Choroid plexus epithelial cell (primary cell): ENCODE measurements at regions not wholly inside any gene's neighbourhood (a gene's known extent, or its start where the extent isn't known, plus 50 kb on each side); places are given as distances from the start of the nearest gene placed in this dataset.

ENCODE experiments used
- DNase-seq: peaks from one replicate; pipeline ENCODE4 v3.0.0-alpha.2; 2010; ENCODE audit warnings: low read depth
- H3K4me3 ChIP-seq: 2 replicates; pipeline ENCODE4 v1.5.1; 2011; ENCODE audit warnings: low read depth, mild to moderate bottlenecking, control low read depth, low read length, moderate library complexity
- TF ChIP-seq, protein P1 (sequence below): conservative IDR thresholded peaks from 2 replicates; pipeline ENCODE4 v1.5.1; 2011; ENCODE audit warnings: low read depth, mild to moderate bottlenecking, control low read depth, inconsistent platforms, low read length, moderate library complexity

GRCh38 chr6:135753196-135753595 lies 98.3 kb upstream of the PDE7B start:
- H3K4me3 ChIP-seq = no peak overlapping the region
- no peak for DNase-seq
- TF ChIP-seq, protein P1, sequence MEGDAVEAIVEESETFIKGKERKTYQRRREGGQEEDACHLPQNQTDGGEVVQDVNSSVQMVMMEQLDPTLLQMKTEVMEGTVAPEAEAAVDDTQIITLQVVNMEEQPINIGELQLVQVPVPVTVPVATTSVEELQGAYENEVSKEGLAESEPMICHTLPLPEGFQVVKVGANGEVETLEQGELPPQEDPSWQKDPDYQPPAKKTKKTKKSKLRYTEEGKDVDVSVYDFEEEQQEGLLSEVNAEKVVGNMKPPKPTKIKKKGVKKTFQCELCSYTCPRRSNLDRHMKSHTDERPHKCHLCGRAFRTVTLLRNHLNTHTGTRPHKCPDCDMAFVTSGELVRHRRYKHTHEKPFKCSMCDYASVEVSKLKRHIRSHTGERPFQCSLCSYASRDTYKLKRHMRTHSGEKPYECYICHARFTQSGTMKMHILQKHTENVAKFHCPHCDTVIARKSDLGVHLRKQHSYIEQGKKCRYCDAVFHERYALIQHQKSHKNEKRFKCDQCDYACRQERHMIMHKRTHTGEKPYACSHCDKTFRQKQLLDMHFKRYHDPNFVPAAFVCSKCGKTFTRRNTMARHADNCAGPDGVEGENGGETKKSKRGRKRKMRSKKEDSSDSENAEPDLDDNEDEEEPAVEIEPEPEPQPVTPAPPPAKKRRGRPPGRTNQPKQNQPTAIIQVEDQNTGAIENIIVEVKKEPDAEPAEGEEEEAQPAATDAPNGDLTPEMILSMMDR = no peak

DNA sequence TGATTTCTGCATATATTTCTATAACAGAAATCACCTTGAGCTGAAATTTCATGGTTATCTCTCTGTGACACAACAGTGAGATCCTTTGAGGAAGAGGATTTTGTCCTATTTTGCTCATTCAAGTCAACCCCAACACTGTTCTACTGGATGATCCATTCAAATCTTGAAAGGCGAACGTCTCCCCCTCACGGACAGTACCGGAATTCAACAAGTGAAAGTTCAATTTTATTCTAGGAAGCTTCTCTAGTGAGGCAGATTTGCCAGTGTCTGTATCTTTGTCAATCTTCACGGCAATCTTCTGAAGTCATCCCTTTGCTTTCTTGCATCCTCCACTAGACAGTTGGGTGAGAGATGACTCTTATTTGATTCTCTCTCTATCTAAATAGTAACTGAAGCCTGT lies 91.7 kb upstream of the PDE7B start:
- H3K4me3 ChIP-seq = no peak overlapping the region
- TF ChIP-seq, protein P1 = peak; percentile 43
- DNase-seq = peak; percentile 51

DNA sequence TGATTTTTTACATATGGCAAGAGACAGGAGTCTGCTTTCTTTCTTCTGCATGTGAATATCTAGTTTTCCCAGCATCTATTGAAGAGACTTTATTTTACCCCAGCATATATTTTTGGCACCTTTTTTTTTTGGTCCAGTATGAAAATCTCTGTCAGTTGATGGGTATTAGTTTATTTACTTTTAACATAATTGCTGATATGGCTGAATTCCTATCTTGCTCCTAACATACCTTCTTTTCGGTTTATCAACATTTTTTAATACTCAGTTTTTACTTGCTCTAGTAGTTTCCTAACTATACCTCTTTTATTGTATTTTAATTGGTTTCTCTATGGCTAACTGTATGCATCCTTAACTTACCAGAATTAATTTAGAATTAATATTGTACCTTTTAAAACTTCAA lies 77.5 kb upstream of the PDE7B start:
- DNase-seq = no peak
- H3K4me3 ChIP-seq = no peak overlapping the region
- TF ChIP-seq, protein P1 = no peak

DNA sequence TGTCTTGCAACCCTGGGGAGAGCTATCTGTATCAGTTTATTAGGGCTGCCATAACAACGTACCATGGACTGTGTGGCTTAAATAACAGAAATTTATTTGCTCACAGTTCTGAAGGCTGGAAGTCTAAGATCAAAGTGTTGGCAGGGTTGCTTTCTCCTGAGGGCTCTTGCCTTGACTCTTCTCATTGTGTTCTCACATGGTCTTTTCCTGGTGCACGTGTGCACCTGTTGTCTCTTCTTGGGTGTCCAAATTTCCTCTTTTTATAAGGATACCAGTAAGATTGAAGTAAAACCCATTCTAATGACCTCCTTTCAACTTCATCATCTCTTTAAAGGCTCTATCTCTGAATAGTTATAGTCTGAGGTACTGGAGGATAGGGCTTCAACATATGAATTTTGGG lies 72.3 kb upstream of the PDE7B start:
- TF ChIP-seq, protein P1 = no peak
- H3K4me3 ChIP-seq = no peak overlapping the region
- DNase-seq = no peak

DNA sequence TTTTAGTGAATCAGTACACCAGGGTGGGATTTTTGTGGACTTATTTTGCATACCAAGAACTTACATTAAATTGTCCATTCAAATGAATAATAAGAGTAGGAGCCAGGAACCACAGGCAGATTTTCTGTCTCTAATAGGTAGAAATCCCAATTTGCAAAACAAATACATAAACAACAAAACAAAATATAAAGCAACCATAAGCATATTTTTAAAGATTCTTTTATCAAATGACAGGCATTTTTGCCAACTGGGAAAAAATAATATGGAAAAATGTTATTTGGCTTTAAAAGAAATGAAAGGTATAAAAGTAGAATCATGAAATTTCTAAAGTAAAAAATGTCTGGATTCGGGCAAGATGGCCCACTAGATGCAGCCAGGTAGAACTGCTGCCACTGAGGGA lies 71.2 kb upstream of the PDE7B start:
- DNase-seq = no peak
- TF ChIP-seq, protein P1 = no peak

DNA sequence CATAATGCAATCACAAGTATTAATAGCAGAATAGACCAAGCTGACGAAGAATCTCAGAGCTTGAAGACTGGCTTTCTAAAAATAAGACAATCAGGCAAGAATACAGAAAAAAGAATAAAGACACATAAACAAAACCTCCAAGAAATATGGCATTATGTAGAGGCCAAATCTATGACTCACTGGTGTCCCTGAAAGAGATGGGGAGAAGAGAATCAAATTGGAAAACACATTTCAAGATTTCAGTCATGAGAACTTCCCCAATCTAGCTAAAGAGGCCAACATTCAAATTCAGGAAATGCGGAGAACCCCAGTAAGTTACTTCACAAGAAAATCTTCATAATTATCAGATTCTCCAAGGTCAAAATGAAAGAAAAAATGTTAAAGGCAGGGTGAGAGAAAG lies 69.0 kb upstream of the PDE7B start:
- DNase-seq = peak; percentile 26
- TF ChIP-seq, protein P1 = no peak
- no peak overlapping the region for H3K4me3 ChIP-seq

More for the DNA sequence above, 71.2 kb upstream of the PDE7B start:
- no peak overlapping the region for H3K4me3 ChIP-seq

GRCh38 chr6:135784507-135784906 lies 67.0 kb upstream of the PDE7B start:
- H3K4me3 ChIP-seq = no peak overlapping the region
- no peak for DNase-seq
- TF ChIP-seq, protein P1 = no peak
